Brain microvascular endothelial cell (primary cell): ENCODE measurements at regions not wholly inside any gene's neighbourhood (a gene's known extent, or its start where the extent isn't known, plus 50 kb on each side); places are given as distances from the start of the nearest gene placed in this dataset.
A peak's percentile ranks its signal among the peaks of the same experiment; 100 is the strongest.

Experiments
- DNase-seq: peaks from one replicate; pipeline ENCODE4 v3.0.0-alpha.2; 2020
- H3K27ac ChIP-seq: fragments of 250-450 bp; sonication (Bioruptor Pico); 2 replicates; pipeline ENCODE4 v1.5.1; 2020; ENCODE audit warnings: mild to moderate bottlenecking, moderate library complexity
- H3K27me3 ChIP-seq: fragments of 250-450 bp; sonication (Bioruptor Pico); replicated peaks from 2 replicates; pipeline ENCODE4 v1.5.1; 2020; ENCODE audit warnings: mild to moderate bottlenecking
- H3K36me3 ChIP-seq: fragments of 250-450 bp; sonication (Bioruptor Pico); replicated peaks from 2 replicates; pipeline ENCODE4 v1.5.1; 2020; ENCODE audit warnings: mild to moderate bottlenecking
- H3K4me3 ChIP-seq: 2 replicates; pipeline ENCODE4 v1.5.1; 2011; ENCODE audit warnings: low read depth, mild to moderate bottlenecking, control low read depth, low read length, moderate library complexity
- CTCF ChIP-seq: IDR thresholded peaks from 2 replicates; pipeline ENCODE4 v1.5.1; 2011; ENCODE audit warnings: low read depth, mild to moderate bottlenecking, moderate library complexity, low read length, control low read depth, inconsistent platforms; ENCODE audit errors: missing control alignments
- in situ Hi-C: cut with HindIII; loops from 2 replicates; pipeline ENCODE4 v1.10.0; 2017; ENCODE audit warnings: low sequenced_read_pairs, low pct_ligation_motif_present

- DNase-seq, result no peak
- TF ChIP-seq CTCF, result peak; percentile 39
- in situ Hi-C loops, result no loop called here
- Histone ChIP-seq H3K36me3 (no peaks in the 10 kb centered on the region), H3K27me3 (no peaks in the 10 kb centered on the region), H3K4me3 (no peak overlapping the region), H3K27ac (no peak overlapping the region)
Measured at GRCh38 chr2:18001671-18002070, 123.2 kb downstream of the KCNS3 start.

DNA sequence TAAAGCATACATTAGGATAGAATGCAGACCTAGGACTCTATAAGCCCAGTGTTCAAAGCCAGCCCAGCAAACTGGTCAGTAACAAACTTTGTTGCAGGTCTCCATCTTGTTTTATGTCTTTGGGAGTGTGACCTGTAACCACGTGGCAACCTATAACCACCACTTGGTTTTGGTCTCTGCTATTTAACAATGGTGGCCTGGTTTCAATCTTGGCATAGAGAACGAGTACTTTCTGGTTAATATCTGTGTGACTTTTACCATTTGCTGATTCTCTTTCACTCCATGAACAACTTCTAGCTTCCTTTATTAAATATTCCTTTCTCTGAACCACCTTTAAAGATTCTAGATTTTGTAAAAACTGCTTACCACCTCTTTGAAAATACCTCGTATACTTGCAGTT is 118.5 kb downstream of the KCNS3 start:
- DNase-seq, result no peak
- Histone ChIP-seq H3K36me3 (no peaks in the 10 kb centered on the region), H3K27me3 (no peaks in the 10 kb centered on the region), H3K27ac (no peak overlapping the region), H3K4me3 (no peak overlapping the region)
- in situ Hi-C loops, result no loop called here
- TF ChIP-seq CTCF, result no peak

DNA sequence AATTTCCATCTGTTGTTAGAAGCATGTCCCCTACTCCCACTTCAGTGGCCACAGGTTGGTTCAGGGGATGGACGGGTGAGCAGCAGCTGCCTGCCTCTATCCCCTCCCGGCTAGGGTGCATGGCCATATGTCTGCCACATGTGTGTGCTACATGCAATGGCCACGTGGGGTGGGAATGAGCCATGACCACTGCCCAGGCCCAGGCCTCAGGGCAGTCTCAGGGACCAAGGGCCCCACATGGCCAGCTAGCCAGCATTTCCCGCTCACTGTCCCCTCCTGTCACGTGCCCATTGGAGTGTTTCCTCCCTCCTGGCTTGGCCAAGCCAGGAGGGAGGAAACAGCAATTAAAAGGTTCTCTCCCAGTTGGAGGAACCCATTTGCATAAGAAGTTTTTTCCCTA is 117.1 kb downstream of the KCNS3 start:
- H3K4me3 ChIP-seq, result no peak overlapping the region
- H3K27me3 ChIP-seq, result no peaks in the 10 kb centered on the region
- in situ Hi-C loops, result no loop called here
- no peak for DNase-seq
- TF ChIP-seq CTCF, result no peak
- no peak overlapping the region for H3K27ac ChIP-seq
- H3K36me3 ChIP-seq, result no peaks in the 10 kb centered on the region
